ENCODE measurements at regions not wholly inside any gene's neighbourhood (a gene's known extent, or its start where the extent isn't known, plus 50 kb on each side); places are given as distances from the start of the nearest gene placed in this dataset.

DNA sequence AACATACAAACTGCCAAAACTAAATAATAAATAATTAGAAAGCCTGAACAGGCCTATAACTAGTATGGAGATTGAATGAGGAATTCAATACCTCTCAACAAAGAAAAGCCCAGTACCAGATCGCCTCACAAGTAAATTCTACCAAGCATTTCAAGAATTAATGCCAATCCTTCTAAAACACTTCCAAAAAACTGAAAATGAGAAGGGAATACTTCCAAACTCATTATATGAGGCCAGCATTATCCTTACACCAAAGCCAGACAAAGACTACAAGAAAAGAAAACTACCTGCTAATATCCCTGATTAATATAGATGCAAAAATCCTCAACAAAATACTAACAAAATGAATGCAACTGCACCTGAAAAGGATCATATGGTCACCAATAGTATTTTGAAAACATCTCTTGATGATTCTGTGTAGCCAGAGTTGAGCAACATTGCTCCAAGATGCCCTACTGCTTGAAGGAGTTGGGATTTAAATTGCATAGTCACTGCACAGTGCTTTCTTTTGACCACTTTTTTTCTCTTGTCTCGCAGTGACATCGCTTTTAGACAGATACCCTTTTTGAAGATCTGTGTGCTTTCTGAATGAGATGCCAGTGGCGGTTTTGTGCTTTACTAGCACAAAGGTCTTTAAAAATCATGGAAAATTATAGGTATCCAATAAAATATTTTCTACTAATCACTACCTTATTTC lies 487.2 kb upstream of the RASGRP1 start:
- Histone ChIP-seq H3K27ac (ENCODE audit: low read depth, low read length, poor library complexity, severe bottlenecking) (no peak overlapping the region), H3K9me3 (ENCODE audit: low read depth, low read length, poor library complexity, severe bottlenecking) (peaks cover 3% of the 10 kb centered on the region), H3K36me3 (ENCODE audit: insufficient read depth, low read length, poor library complexity, severe bottlenecking) (no peaks in the 10 kb centered on the region), H3K4me3 (ENCODE audit: low read depth, low read length, poor library complexity, severe bottlenecking) (no peak overlapping the region), H3K4me1 (ENCODE audit: insufficient read depth, low read length, poor library complexity, severe bottlenecking) (no peaks in the 10 kb centered on the region), H3K27me3 (replicated peaks; ENCODE audit: insufficient read depth, low read depth, low read length, poor library complexity) (no peaks in the 10 kb centered on the region)
- TF ChIP-seq EZH2 (IDR thresholded peaks at IDR 0.05; ENCODE audit: borderline replicate concordance, low read depth, low read length, poor library complexity, severe bottlenecking): no peak
- TF ChIP-seq, protein P1, sequence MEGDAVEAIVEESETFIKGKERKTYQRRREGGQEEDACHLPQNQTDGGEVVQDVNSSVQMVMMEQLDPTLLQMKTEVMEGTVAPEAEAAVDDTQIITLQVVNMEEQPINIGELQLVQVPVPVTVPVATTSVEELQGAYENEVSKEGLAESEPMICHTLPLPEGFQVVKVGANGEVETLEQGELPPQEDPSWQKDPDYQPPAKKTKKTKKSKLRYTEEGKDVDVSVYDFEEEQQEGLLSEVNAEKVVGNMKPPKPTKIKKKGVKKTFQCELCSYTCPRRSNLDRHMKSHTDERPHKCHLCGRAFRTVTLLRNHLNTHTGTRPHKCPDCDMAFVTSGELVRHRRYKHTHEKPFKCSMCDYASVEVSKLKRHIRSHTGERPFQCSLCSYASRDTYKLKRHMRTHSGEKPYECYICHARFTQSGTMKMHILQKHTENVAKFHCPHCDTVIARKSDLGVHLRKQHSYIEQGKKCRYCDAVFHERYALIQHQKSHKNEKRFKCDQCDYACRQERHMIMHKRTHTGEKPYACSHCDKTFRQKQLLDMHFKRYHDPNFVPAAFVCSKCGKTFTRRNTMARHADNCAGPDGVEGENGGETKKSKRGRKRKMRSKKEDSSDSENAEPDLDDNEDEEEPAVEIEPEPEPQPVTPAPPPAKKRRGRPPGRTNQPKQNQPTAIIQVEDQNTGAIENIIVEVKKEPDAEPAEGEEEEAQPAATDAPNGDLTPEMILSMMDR (conservative IDR thresholded peaks at IDR 0.05; ENCODE audit: low read depth, low read length): no peak
- POLR2A ChIA-PET (ENCODE audit: low non-redundant PET): no interaction called here
- BruUV-seq (replicated peaks): no TSS peak
- intact Hi-C loops (cut with micrococcal nuclease; ENCODE audit: unreplicated experiment): no loop called here
- no peak for DNase-seq (ENCODE audit: low spot score)
- CTCF ChIA-PET: no interaction called here

DNA sequence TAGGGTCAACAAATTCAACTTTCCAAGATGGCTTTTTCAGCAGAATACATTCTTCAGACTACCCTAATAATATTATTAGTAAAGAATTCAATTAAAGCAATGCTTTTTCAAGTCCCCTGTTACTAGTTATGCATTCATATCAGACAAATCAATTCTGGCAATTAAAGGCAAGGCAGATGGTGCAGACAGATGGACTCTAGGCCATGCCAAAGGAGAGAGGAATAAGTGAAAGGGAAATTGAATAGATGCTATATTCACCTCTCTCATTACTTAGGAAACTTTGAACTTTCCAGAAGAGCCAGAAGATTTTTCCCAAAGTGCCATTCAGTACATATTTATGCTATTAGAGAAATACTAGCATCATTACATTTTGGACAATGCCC lies 487.7 kb upstream of the RASGRP1 start:
- no peak overlapping the region for H3K4me3 ChIP-seq (ENCODE audit: low read depth, low read length, poor library complexity, severe bottlenecking)
- H3K27me3 ChIP-seq (replicated peaks; ENCODE audit: insufficient read depth, low read depth, low read length, poor library complexity): no peaks in the 10 kb centered on the region
- ChIA-PET POLR2A (ENCODE audit: low non-redundant PET) (no interaction called here), CTCF (no interaction called here)
- no TSS peak for BruUV-seq (replicated peaks)
- no peak for DNase-seq (ENCODE audit: low spot score)
- TF ChIP-seq, protein P1 (conservative IDR thresholded peaks at IDR 0.05; ENCODE audit: low read depth, low read length): no peak
- no peak for TF ChIP-seq EZH2 (IDR thresholded peaks at IDR 0.05; ENCODE audit: borderline replicate concordance, low read depth, low read length, poor library complexity, severe bottlenecking)
- H3K9me3 ChIP-seq (ENCODE audit: low read depth, low read length, poor library complexity, severe bottlenecking): peaks cover 3% of the 10 kb centered on the region
- no peaks in the 10 kb centered on the region for H3K4me1 ChIP-seq (ENCODE audit: insufficient read depth, low read length, poor library complexity, severe bottlenecking)
- intact Hi-C loops (cut with micrococcal nuclease; ENCODE audit: unreplicated experiment): no loop called here
- H3K27ac ChIP-seq (ENCODE audit: low read depth, low read length, poor library complexity, severe bottlenecking): no peak overlapping the region
- no peaks in the 10 kb centered on the region for H3K36me3 ChIP-seq (ENCODE audit: insufficient read depth, low read length, poor library complexity, severe bottlenecking)

DNA sequence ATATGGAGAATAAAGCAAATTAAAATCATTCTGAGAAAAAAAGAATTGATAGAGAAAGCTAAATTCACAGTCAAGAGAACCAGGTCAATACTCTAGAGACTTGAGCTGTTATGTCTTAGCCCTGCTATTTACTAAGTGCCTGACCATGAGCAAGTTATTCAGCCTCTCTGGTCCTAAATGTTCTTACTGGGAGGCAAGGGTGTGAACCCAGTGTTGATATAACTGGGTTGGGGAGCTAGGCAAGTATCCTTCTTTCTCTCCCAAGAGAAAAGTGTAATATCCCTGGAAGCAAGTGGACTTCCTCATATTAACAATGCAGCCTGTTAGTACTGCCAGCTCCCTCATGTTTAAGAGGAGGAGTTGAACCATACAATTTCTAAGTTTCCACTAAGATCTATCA lies 488.9 kb upstream of the RASGRP1 start:
- no peaks in the 10 kb centered on the region for H3K36me3 ChIP-seq (ENCODE audit: insufficient read depth, low read length, poor library complexity, severe bottlenecking)
- no TSS peak for BruUV-seq (replicated peaks)
- H3K27ac ChIP-seq (ENCODE audit: low read depth, low read length, poor library complexity, severe bottlenecking): no peak overlapping the region
- ChIA-PET CTCF (no interaction called here), POLR2A (ENCODE audit: low non-redundant PET) (no interaction called here)
- no peaks in the 10 kb centered on the region for H3K4me1 ChIP-seq (ENCODE audit: insufficient read depth, low read length, poor library complexity, severe bottlenecking)
- no peaks in the 10 kb centered on the region for H3K27me3 ChIP-seq (replicated peaks; ENCODE audit: insufficient read depth, low read depth, low read length, poor library complexity)
- no peak for DNase-seq (ENCODE audit: low spot score)
- H3K4me3 ChIP-seq (ENCODE audit: low read depth, low read length, poor library complexity, severe bottlenecking): no peak overlapping the region
- no peak for TF ChIP-seq EZH2 (IDR thresholded peaks at IDR 0.05; ENCODE audit: borderline replicate concordance, low read depth, low read length, poor library complexity, severe bottlenecking)
- TF ChIP-seq, protein P1 (conservative IDR thresholded peaks at IDR 0.05; ENCODE audit: low read depth, low read length): no peak
- intact Hi-C loops (cut with micrococcal nuclease; ENCODE audit: unreplicated experiment): no loop called here
- peaks cover 3% of the 10 kb centered on the region for H3K9me3 ChIP-seq (ENCODE audit: low read depth, low read length, poor library complexity, severe bottlenecking)
